Lower leg skin (tissue), 4 donors: ENCODE measurements at regions not wholly inside any gene's neighbourhood (a gene's known extent, or its start where the extent isn't known, plus 50 kb on each side); places are given as distances from the start of the nearest gene placed in this dataset.
"Not testable (repeated sequence)": the region's sequence is repeated elsewhere in the genome, so short reads cannot be mapped to it uniquely, and the experiment has no call there.

Experiments
- DNase-seq, 2 donors: peaks; one replicate each; pipeline ENCODE4 v3.0.0-alpha.2; 2019; ENCODE audit warnings: low spot score in 2 of 2
- H3K4me3 ChIP-seq: fragments of 200-600 bp; sonication (generic); 2 replicates; pipeline ENCODE4 v1.5.1; 2017; ENCODE audit warnings: mild to moderate bottlenecking, low read depth; ENCODE audit not compliant: poor library complexity, severe bottlenecking
- POLR2A ChIP-seq, 2 donors: fragments of 450-650 bp; IDR thresholded peaks; one replicate each; pipeline ENCODE4 v1.6.1; 2016 to 2017; ENCODE audit warnings: antibody characterized with exemption in 2 of 2, mild to moderate bottlenecking in 1 of 2, moderate library complexity in 1 of 2
- WGBS, 2 donors: methylation state at CpG; one replicate each; pipeline ENCODE4 v1.1.5; 2018; 5-methylcytosine and 5-hydroxymethylcytosine counted together
- intact Hi-C: fragments of 100-400 bp; cut with DNase I; formaldehyde crosslinking; loops from one replicate; pipeline ENCODE4 v1.15.0; 2023; ENCODE audit warnings: low total_unique reads
- TF ChIP-seq, protein P1 (sequence below), 3 donors: fragments of 450-650 bp; IDR thresholded peaks; one replicate each; pipeline ENCODE4 v1.5.1; 2016; ENCODE audit warnings: antibody characterized with exemption in 3 of 3, mild to moderate bottlenecking in 3 of 3, moderate library complexity in 2 of 3

GRCh38 chr2:215726070-215726469 lies 287.3 kb downstream of the MREG start:
- WGBS, 2 donors = 90 to 91% methylated on average over 2 of the region's 2 CpGs
- intact Hi-C loops = no loop called here

GRCh38 chr2:215724146-215724545 lies 288.3 kb upstream of the FN1 start:
- intact Hi-C loops = no loop called here
- WGBS, 2 donors = 95 to 100% methylated on average over 5 of the region's 5 CpGs
- TF ChIP-seq, protein P1, sequence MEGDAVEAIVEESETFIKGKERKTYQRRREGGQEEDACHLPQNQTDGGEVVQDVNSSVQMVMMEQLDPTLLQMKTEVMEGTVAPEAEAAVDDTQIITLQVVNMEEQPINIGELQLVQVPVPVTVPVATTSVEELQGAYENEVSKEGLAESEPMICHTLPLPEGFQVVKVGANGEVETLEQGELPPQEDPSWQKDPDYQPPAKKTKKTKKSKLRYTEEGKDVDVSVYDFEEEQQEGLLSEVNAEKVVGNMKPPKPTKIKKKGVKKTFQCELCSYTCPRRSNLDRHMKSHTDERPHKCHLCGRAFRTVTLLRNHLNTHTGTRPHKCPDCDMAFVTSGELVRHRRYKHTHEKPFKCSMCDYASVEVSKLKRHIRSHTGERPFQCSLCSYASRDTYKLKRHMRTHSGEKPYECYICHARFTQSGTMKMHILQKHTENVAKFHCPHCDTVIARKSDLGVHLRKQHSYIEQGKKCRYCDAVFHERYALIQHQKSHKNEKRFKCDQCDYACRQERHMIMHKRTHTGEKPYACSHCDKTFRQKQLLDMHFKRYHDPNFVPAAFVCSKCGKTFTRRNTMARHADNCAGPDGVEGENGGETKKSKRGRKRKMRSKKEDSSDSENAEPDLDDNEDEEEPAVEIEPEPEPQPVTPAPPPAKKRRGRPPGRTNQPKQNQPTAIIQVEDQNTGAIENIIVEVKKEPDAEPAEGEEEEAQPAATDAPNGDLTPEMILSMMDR (IDR thresholded peaks at IDR 0.05) = no peak
- no peak for TF ChIP-seq POLR2A (IDR thresholded peaks at IDR 0.05)
- no peak for DNase-seq
- no peak overlapping the region for H3K4me3 ChIP-seq

More at GRCh38 chr2:215726070-215726469, 287.3 kb downstream of the MREG start:
- H3K4me3 ChIP-seq = no peak overlapping the region
- DNase-seq = no peak
- no peak for TF ChIP-seq POLR2A (IDR thresholded peaks at IDR 0.05)
- TF ChIP-seq, protein P1 (IDR thresholded peaks at IDR 0.05) = no peak

DNA sequence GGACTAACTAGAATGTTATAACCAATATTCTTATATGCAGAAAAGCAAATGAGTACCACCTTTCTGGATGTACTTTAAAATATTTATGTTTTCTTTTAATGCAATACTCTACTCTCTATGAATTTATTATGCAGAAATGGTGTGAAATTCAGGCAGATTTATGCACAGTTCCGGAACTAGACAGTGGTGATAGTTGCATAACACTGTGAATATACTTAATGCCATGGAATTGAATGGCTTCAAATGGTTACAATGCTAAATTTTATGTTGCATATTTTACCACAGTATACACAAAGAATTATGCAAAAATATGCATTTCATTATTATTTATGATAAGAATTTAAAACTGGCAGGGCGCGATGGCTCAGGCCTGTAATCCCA lies 287.8 kb upstream of the FN1 start:
- TF ChIP-seq POLR2A (IDR thresholded peaks at IDR 0.05) = no peak
- TF ChIP-seq, protein P1 (IDR thresholded peaks at IDR 0.05) = no peak
- intact Hi-C loops = no loop called here
- 93 to 94% methylated on average over 3 of the region's 3 CpGs for WGBS, 2 donors
- no peak overlapping the region for H3K4me3 ChIP-seq
- DNase-seq = no peak

GRCh38 chr2:215722986-215723630 lies 287.2 kb upstream of the FN1 start:
- intact Hi-C loops = no loop called here
- H3K4me3 ChIP-seq = no peak overlapping the region
- WGBS, 2 donors = 79 to 81% methylated on average over 2 of the region's 2 CpGs
- TF ChIP-seq, protein P1 (IDR thresholded peaks at IDR 0.05) = no peak
- no peak for TF ChIP-seq POLR2A (IDR thresholded peaks at IDR 0.05)
- DNase-seq = no peak

- no peak for DNase-seq
- TF ChIP-seq POLR2A (IDR thresholded peaks at IDR 0.05) = no peak
- TF ChIP-seq, protein P1 (IDR thresholded peaks at IDR 0.05) = no peak
- H3K4me3 ChIP-seq = no peak overlapping the region
- intact Hi-C loops = no loop called here
- WGBS, 2 donors = 87 to 92% methylated on average over 5 of the region's 5 CpGs
Observed at GRCh38 chr2:215722125-215722524, 286.3 kb upstream of the FN1 start.

DNA sequence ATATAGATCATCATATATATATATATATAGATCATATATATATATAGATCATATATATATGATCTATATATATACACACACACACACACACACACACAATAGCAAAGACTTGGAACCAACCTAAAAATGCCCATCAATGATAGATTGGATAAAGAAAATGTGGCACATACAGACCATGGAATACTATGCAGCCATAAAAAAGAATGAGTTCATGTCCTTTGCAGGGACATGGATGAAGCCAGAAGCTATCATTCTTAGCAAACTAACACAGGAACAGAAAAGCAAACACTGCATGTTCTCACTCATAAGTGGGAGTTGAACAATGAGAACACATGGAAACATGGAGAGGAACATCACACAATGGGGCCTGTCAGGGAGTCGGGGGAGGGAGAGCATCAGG lies 285.6 kb upstream of the FN1 start:
- 94% methylated on average over 1 of the region's 1 CpG for WGBS, 2 donors
- DNase-seq, H3K4me3 ChIP-seq, intact Hi-C loops: not testable (repeated sequence)
